BJ (cell line): ENCODE measurements at regions not wholly inside any gene's neighbourhood (a gene's known extent, or its start where the extent isn't known, plus 50 kb on each side); places are given as distances from the start of the nearest gene placed in this dataset.
"Not testable (repeated sequence)": the region's sequence is repeated elsewhere in the genome, so short reads cannot be mapped to it uniquely, and the experiment has no call there.

Experiments used
- CTCF ChIA-PET: fragments of 350-600 bp; formaldehyde crosslinking; extraction: SDS; loops from one replicate; lab custom pipeline; 2021; ENCODE audit warnings: antibody characterized with exemption, inconsistent platforms; lab: Yijun Ruan, JAX
- POLR2A ChIA-PET: fragments of 300-600 bp; sonication (Branson Sonifier 250); formaldehyde crosslinking; extraction: SDS; loops from one replicate; lab custom pipeline; 2021; ENCODE audit warnings: antibody characterized with exemption; lab: Charles Lee
- DNase-seq: peaks from one replicate; pipeline ENCODE4 v3.0.0-alpha.2; 2011; ENCODE audit warnings: low read depth
- H3K27me3 ChIP-seq: 2 replicates; pipeline ENCODE4 v1.6.0; 2011; ENCODE audit warnings: low read length; ENCODE audit not compliant: control insufficient read depth, insufficient read depth
- H3K36me3 ChIP-seq: 2 replicates; pipeline ENCODE4 v1.5.1; 2011; ENCODE audit warnings: low read length; ENCODE audit not compliant: control insufficient read depth, insufficient read depth
- H3K4me3 ChIP-seq: 2 replicates; pipeline ENCODE4 v1.5.1; 2011; ENCODE audit warnings: low read depth, mild to moderate bottlenecking, control low read depth, low read length
- CTCF ChIP-seq: IDR thresholded peaks from 2 replicates; pipeline ENCODE4 v1.5.1; 2011; ENCODE audit warnings: low read depth, mild to moderate bottlenecking, control low read depth, inconsistent platforms, low read length, moderate library complexity; ENCODE audit not compliant: insufficient read depth

- Histone ChIP-seq H3K4me3 (no peak overlapping the region), H3K36me3 (no peaks in the 10 kb centered on the region), H3K27me3 (no peaks in the 10 kb centered on the region)
- DNase-seq, result no peak
- CTCF ChIA-PET, result no interaction called here
- TF ChIP-seq CTCF, result no peak
- POLR2A ChIA-PET, result no interaction called here
These were observed 1213.7 kb downstream of the GATA3 start for GRCh38 chr10:9268176-9268575.

- H3K36me3 ChIP-seq, POLR2A ChIA-PET, DNase-seq, H3K4me3 ChIP-seq, H3K27me3 ChIP-seq, CTCF ChIA-PET: not testable (repeated sequence)
These were observed 1218.8 kb downstream of the GATA3 start for GRCh38 chr10:9273126-9273833.

GRCh38 chr10:9274206-9274755 is 1219.8 kb downstream of the GATA3 start:
- Histone ChIP-seq H3K4me3 (no peak overlapping the region), H3K27me3 (no peaks in the 10 kb centered on the region; the same call in 1 of the 2 replicates), H3K36me3 (no peaks in the 10 kb centered on the region)
- no peak for DNase-seq
- no peak for TF ChIP-seq CTCF
- ChIA-PET POLR2A (no interaction called here), CTCF (interaction anchor here (1.1 kb wide), 1 partner anchor 10 kb away, joined by 3 read pairs; no protein-coding TSS in a partner anchor)

- ChIA-PET CTCF (interaction anchor here (0.9 kb wide), 1 partner anchor 12 kb away, joined by 3 read pairs; no protein-coding TSS in a partner anchor), POLR2A (no interaction called here)
- DNase-seq, result no peak
- TF ChIP-seq CTCF, result no peak
- H3K36me3 ChIP-seq, result no peaks in the 10 kb centered on the region
- H3K27me3 ChIP-seq, result no peaks in the 10 kb centered on the region; the same call in 1 of the 2 replicates
- no peak overlapping the region for H3K4me3 ChIP-seq
These were observed 1221.4 kb downstream of the GATA3 start for GRCh38 chr10:9275861-9276260.

GRCh38 chr10:9285690-9286089 is 1231.2 kb downstream of the GATA3 start:
- DNase-seq, result no peak
- Histone ChIP-seq H3K36me3 (no peaks in the 10 kb centered on the region), H3K4me3 (no peak overlapping the region), H3K27me3 (0 out of 2 replicates have a peak, but pooled peaks cover 2% of the 10 kb centered on the region)
- no peak for TF ChIP-seq CTCF
- ChIA-PET POLR2A (no interaction called here), CTCF (interaction anchor here (1.3 kb wide), 1 partner anchor 9 kb away, joined by 3 read pairs; no protein-coding TSS in a partner anchor)
